HEK293 (cell line): ENCODE measurements at regions not wholly inside any gene's neighbourhood (a gene's known extent, or its start where the extent isn't known, plus 50 kb on each side); places are given as distances from the start of the nearest gene placed in this dataset.

Experiments used
- ATF2 ChIP-seq: fragments of 450-650 bp; formaldehyde crosslinking; IDR thresholded peaks from 2 replicates; pipeline ENCODE4 v1.5.1; 2016; ENCODE audit warnings: missing biosample characterization, missing genetic modification characterization, low read depth
- BCL6B ChIP-seq: fragments of 450-650 bp; formaldehyde crosslinking; IDR thresholded peaks from 2 replicates; pipeline ENCODE4 v1.5.1; 2017; ENCODE audit warnings: missing biosample characterization, missing genetic modification characterization
- REST ChIP-seq: fragments of 450-650 bp; formaldehyde crosslinking; IDR thresholded peaks from 2 replicates; pipeline ENCODE4 v1.5.1; 2016; ENCODE audit warnings: missing biosample characterization, missing genetic modification characterization
- TRIM28 ChIP-seq: IDR thresholded peaks from 2 replicates; pipeline ENCODE4 v1.6.1; 2011; ENCODE audit warnings: low read length, control low read depth, borderline replicate concordance
- YY1 ChIP-seq: fragments of 450-650 bp; formaldehyde crosslinking; IDR thresholded peaks from 2 replicates; pipeline ENCODE4 v1.5.1; 2018; ENCODE audit warnings: missing biosample characterization, missing genetic modification characterization
- ZBTB20 ChIP-seq: fragments of 450-650 bp; formaldehyde crosslinking; IDR thresholded peaks from 2 replicates; pipeline ENCODE4 v1.5.1; 2016; ENCODE audit warnings: missing biosample characterization, missing genetic modification characterization
- ZBTB6 ChIP-seq: fragments of 450-650 bp; formaldehyde crosslinking; IDR thresholded peaks from 2 replicates; pipeline ENCODE4 v1.5.1; 2017; ENCODE audit warnings: missing biosample characterization, missing genetic modification characterization
- ZNF112 ChIP-seq: fragments of 450-650 bp; formaldehyde crosslinking; IDR thresholded peaks from 2 replicates; pipeline ENCODE4 v1.5.0; 2017; ENCODE audit warnings: missing biosample characterization, missing genetic modification characterization
- ZNF175 ChIP-seq: fragments of 450-650 bp; formaldehyde crosslinking; IDR thresholded peaks from 2 replicates; pipeline ENCODE4 v1.5.1; 2016; ENCODE audit warnings: missing biosample characterization, missing genetic modification characterization
- ZNF488 ChIP-seq: fragments of 450-650 bp; formaldehyde crosslinking; IDR thresholded peaks from 2 replicates; pipeline ENCODE4 v1.5.1; 2016; ENCODE audit warnings: missing biosample characterization, missing genetic modification characterization
- ZNF658 ChIP-seq: fragments of 450-650 bp; formaldehyde crosslinking; IDR thresholded peaks from 2 replicates; pipeline ENCODE4; 2016; ENCODE audit warnings: missing biosample characterization, missing genetic modification characterization
- TF ChIP-seq, protein P1 (sequence below): fragments of 450-650 bp; formaldehyde crosslinking; IDR thresholded peaks from 2 replicates; pipeline ENCODE4 v1.5.1; 2016; ENCODE audit warnings: missing biosample characterization, missing genetic modification characterization
- TF ChIP-seq, protein P2 (sequence below): fragments of 450-650 bp; formaldehyde crosslinking; IDR thresholded peaks from 2 replicates; pipeline ENCODE4 v1.5.1; 2016; ENCODE audit warnings: missing biosample characterization, missing genetic modification characterization

DNA sequence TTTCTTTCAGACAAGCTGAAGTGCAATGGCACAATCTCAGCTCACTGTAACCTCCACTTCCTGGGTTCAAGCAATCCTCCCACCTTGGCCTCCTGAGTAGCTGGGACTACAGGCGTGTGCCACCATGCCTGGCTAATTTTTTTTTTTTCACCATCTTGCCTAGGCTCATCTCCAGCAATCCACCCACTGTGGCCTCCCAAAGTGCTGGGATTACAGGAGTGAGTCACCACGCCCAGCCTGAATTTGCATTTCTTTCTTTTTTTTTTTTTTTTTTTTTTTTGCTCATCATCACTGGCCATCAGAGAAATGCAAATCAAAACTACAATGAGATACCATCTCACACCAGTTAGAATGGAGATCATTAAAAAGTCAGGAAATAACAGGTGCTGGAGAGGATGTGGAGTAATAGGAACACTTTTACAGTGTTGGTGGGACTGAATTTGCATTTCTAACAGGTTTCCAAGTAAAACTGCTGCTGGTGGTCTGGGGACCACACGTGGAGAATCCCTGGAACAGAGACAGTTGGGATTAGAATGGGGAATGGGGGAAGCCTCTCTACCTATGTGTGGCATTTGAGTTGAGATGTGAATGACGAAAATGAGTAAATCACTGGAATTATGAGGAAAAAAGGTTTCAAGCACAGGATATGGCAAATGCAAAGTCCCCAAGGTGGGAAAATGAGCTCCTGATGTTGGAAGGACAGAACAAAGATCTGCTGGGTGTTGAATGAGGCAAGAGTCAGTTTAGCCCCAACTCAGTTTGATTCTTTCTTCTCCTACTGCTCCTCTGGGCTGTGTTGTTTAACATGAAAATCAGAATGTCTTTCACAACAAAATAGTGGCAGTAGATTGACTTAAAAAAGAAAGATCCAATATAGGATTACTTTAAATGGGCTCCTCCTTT, 88.8 kb upstream of the MAP4K4 start:
- TF ChIP-seq, protein P1, sequence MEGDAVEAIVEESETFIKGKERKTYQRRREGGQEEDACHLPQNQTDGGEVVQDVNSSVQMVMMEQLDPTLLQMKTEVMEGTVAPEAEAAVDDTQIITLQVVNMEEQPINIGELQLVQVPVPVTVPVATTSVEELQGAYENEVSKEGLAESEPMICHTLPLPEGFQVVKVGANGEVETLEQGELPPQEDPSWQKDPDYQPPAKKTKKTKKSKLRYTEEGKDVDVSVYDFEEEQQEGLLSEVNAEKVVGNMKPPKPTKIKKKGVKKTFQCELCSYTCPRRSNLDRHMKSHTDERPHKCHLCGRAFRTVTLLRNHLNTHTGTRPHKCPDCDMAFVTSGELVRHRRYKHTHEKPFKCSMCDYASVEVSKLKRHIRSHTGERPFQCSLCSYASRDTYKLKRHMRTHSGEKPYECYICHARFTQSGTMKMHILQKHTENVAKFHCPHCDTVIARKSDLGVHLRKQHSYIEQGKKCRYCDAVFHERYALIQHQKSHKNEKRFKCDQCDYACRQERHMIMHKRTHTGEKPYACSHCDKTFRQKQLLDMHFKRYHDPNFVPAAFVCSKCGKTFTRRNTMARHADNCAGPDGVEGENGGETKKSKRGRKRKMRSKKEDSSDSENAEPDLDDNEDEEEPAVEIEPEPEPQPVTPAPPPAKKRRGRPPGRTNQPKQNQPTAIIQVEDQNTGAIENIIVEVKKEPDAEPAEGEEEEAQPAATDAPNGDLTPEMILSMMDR (tag by site-specific recombination) = no peak
- TF ChIP-seq ZNF488 (tag by site-specific recombination) = no peak
- no peak for TF ChIP-seq ZNF112 (tag by site-specific recombination)
- no peak for TF ChIP-seq ZBTB6
- TF ChIP-seq TRIM28 = no peak
- TF ChIP-seq ATF2 (tag by site-specific recombination) = no peak
- TF ChIP-seq ZNF175 (tag by site-specific recombination) = no peak
- TF ChIP-seq YY1 (tag by site-specific recombination) = no peak
- no peak for TF ChIP-seq REST (tag by site-specific recombination)
- TF ChIP-seq, protein P2, sequence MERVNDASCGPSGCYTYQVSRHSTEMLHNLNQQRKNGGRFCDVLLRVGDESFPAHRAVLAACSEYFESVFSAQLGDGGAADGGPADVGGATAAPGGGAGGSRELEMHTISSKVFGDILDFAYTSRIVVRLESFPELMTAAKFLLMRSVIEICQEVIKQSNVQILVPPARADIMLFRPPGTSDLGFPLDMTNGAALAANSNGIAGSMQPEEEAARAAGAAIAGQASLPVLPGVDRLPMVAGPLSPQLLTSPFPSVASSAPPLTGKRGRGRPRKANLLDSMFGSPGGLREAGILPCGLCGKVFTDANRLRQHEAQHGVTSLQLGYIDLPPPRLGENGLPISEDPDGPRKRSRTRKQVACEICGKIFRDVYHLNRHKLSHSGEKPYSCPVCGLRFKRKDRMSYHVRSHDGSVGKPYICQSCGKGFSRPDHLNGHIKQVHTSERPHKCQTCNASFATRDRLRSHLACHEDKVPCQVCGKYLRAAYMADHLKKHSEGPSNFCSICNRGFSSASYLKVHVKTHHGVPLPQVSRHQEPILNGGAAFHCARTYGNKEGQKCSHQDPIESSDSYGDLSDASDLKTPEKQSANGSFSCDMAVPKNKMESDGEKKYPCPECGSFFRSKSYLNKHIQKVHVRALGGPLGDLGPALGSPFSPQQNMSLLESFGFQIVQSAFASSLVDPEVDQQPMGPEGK (tag by site-specific recombination) = no peak
- TF ChIP-seq BCL6B = no peak
- no peak for TF ChIP-seq ZBTB20
- TF ChIP-seq ZNF658 (tag by site-specific recombination) = no peak
